ENCODE measurements at regions not wholly inside any gene's neighbourhood (a gene's known extent, or its start where the extent isn't known, plus 50 kb on each side); places are given as distances from the start of the nearest gene placed in this dataset.

DNA sequence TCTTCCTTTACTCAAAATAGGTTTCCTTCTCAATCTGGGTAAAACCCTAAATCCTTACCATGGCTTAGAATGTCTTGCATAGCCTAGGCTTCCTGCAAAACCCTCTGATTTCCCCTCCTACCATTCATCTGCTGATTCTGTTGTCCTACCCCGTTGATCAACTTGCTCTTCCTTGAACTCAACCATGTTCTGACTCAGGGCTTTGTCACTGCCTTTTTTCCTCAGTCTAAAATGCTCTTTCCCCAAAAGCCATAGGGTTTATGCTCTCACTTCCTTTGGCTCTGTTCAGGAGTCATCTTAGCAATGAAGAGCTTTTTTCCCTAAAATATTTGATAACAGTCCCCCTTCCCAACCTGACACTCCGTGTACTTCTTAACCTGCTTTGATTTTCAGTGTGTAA is 79.4 kb upstream of the IZUMO3 start:
- H3K4me3 ChIP-seq (ENCODE audit: low read depth, low read length): no peak overlapping the region
- TF ChIP-seq, protein P1, sequence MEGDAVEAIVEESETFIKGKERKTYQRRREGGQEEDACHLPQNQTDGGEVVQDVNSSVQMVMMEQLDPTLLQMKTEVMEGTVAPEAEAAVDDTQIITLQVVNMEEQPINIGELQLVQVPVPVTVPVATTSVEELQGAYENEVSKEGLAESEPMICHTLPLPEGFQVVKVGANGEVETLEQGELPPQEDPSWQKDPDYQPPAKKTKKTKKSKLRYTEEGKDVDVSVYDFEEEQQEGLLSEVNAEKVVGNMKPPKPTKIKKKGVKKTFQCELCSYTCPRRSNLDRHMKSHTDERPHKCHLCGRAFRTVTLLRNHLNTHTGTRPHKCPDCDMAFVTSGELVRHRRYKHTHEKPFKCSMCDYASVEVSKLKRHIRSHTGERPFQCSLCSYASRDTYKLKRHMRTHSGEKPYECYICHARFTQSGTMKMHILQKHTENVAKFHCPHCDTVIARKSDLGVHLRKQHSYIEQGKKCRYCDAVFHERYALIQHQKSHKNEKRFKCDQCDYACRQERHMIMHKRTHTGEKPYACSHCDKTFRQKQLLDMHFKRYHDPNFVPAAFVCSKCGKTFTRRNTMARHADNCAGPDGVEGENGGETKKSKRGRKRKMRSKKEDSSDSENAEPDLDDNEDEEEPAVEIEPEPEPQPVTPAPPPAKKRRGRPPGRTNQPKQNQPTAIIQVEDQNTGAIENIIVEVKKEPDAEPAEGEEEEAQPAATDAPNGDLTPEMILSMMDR (IDR thresholded peaks at IDR 0.05; ENCODE audit: control insufficient read depth, extremely low read depth, insufficient read depth): no peak
- no peak for DNase-seq (ENCODE audit: low read depth)

DNA sequence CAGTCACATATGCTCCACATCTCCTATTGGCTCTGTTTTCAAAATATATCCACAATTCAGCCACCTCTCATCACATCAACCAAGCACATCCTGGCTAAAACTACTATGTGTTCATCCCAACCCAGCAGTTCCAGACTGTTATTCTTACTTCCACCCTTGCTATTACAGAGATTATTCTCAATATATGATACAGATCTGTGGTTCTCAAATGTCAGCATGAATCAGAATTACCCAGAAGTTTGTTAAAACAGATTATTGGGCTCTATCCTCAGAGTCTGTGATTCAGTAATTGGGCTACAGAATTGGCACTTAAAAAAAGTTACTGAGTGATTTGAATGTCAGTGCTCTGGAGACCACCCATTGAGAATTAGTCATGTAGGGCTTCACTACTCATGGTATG is 78.8 kb upstream of the IZUMO3 start:
- DNase-seq (ENCODE audit: low read depth): no peak
- TF ChIP-seq, protein P1 (IDR thresholded peaks at IDR 0.05; ENCODE audit: control insufficient read depth, extremely low read depth, insufficient read depth): no peak
- no peak overlapping the region for H3K4me3 ChIP-seq (ENCODE audit: low read depth, low read length)

DNA sequence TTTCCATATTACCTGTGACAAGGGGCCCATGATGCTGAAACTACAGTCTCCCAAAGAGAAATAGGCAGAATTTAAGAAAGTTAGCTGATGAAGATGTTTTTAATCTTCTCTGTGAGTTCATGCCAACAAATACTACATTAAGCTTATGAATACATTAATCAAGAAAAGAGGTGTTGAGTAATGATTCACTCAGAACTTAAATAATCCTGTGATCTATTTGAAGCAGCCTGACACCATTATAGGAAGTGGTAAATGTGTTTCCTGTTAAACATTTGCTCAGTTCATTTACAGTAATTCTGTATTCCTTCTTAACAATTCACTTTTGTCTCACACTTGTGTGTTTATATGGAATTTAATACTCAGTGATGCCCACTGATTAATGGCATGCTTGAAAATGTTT is 75.0 kb upstream of the IZUMO3 start:
- no peak overlapping the region for H3K4me3 ChIP-seq (ENCODE audit: low read depth, low read length)
- TF ChIP-seq, protein P1 (IDR thresholded peaks at IDR 0.05; ENCODE audit: control insufficient read depth, extremely low read depth, insufficient read depth): no peak
- no peak for DNase-seq (ENCODE audit: low read depth)

DNA sequence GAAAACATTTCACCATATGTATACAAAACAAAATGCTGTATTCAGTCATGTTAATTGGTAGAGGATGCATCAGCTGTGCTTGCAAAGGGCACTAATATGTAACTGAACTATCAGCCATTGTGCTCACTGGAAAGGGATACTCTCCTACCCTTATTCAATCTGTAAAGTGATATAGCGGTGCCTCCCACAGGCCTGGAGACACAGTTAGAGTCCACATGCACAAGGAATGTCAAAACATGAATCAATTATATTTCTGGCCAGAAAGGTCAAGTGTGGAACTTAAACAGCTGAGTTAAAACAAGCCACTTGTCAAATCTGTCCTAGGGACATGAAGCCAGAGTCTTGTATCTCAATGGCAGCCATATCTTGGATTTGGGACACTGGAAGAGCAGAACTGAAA is 71.2 kb upstream of the IZUMO3 start:
- no peak overlapping the region for H3K4me3 ChIP-seq (ENCODE audit: low read depth, low read length)
- TF ChIP-seq, protein P1 (IDR thresholded peaks at IDR 0.05; ENCODE audit: control insufficient read depth, extremely low read depth, insufficient read depth): no peak
- no peak for DNase-seq (ENCODE audit: low read depth)

DNA sequence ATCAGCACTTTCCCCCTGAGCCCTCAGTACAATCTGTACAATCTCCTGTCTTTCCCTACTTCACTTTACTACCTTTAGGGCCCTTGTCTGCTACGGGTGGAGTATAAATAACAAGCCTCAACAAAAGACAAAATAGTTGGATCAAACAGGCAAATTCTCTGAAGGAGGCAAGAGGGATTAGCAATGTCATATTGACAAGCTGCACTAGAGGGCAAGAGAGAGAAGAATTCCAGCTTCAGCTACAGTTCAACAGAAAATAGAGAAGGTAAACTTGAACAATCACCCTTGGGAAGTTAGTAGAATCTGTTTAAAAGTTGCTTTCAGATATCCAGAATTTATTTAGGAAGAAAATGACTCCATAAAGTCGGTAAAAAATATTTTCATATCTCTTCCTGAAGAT is 68.4 kb upstream of the IZUMO3 start:
- no peak overlapping the region for H3K4me3 ChIP-seq (ENCODE audit: low read depth, low read length)
- DNase-seq (ENCODE audit: low read depth): no peak
- TF ChIP-seq, protein P1 (IDR thresholded peaks at IDR 0.05; ENCODE audit: control insufficient read depth, extremely low read depth, insufficient read depth): peak; percentile 53

DNA sequence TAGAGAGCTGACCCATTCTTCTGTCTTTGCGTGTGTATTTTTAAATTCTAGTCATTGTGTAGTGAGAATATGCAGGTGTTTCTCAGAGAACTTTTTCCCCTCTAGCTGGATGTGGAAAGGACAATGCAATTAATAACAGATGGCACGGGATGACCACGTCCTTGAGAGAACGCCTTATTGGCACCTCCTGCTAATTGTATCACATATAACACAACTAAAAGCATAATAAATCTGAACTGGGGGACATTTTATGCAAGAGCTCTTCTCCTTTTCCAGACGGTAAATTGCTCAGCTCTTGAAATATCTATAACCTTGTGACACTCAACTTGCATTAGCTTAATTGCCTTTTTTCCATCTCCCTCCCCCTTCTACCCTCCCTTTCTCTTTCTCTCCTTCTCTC is 62.9 kb upstream of the IZUMO3 start:
- DNase-seq (ENCODE audit: low read depth): no peak
- H3K4me3 ChIP-seq (ENCODE audit: low read depth, low read length): no peak overlapping the region
- TF ChIP-seq, protein P1 (IDR thresholded peaks at IDR 0.05; ENCODE audit: control insufficient read depth, extremely low read depth, insufficient read depth): no peak

DNA sequence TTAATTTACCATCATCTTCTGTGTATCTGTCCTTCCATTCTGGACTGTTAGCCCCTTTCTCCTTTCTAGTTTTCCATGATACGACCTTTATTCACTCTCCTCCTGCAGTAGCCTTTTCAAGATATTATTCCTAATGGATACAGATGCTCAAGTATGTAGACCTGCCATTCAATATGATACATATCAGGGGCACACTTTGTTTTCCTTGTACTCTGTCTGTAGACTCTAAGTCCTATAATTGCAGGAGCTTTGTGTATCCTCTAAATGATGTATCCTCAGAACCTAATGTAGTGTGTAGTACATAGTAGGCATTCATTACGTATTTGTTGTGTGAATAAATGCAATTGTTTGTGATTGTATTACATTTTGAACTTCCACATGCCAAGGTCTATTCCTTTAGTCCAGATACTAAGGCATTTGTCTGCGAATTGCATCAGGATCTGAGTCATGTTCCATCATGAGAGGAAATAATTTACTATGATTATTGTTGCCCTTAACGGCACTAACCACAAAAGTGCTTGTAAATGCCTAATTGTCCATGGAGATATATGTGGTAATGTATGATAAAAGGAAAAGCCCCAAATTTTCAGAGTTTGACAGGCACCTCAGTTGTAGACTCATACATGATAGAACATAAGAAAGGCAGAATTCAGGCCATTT is 57.1 kb upstream of the IZUMO3 start:
- TF ChIP-seq, protein P1 (IDR thresholded peaks at IDR 0.05; ENCODE audit: control insufficient read depth, extremely low read depth, insufficient read depth): no peak
- no peak for DNase-seq (ENCODE audit: low read depth)

More for the DNA sequence above, 57.1 kb upstream of the IZUMO3 start:
- H3K4me3 ChIP-seq (ENCODE audit: low read depth, low read length): no peak overlapping the region

All from LNCaP clone FGC (cell line).